ENCODE measurements at regions not wholly inside any gene's neighbourhood (a gene's known extent, or its start where the extent isn't known, plus 50 kb on each side); places are given as distances from the start of the nearest gene placed in this dataset.

DNA sequence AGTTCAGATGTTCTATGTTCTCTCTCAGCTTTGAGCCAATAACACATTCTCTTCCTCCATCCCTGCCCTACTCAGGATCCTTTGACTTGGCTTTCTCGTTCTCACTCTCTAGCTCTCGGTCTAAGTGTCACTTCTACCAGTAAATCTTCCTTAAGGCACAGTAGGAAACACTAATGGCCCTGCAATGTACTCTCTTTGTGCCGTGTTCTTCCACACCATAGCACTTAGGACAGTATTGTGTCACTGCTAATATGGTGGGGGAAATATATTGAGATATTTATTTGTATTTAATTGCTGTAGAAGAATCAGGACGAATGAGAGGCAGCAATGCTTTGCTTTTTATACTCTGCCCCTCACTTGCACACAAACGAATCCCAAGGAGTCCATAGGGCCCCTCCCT is 493.1 kb downstream of the SHISA9 start:
- no peak for DNase-seq

DNA sequence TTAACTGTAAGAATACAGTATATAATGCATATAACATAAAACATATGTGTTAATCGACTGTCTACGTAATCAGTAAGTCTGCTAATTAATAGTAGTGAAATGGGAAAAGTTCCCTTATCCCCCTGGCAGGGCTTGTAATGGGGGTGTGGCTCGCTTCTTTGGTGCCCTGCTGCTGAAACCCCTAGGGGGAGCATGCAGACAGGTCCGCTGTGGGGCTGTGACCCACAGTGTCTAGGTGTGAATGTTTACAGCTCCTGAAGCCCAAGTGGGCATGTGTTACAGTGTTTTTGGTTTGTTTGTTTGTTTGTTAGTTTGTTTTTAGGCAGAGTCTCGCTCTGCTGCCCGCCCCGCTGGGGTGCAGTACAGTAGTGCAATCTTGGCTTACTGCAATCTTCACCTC is 495.7 kb downstream of the SHISA9 start:
- peak in 1 of 2 experiments; percentile 2 for DNase-seq

DNA sequence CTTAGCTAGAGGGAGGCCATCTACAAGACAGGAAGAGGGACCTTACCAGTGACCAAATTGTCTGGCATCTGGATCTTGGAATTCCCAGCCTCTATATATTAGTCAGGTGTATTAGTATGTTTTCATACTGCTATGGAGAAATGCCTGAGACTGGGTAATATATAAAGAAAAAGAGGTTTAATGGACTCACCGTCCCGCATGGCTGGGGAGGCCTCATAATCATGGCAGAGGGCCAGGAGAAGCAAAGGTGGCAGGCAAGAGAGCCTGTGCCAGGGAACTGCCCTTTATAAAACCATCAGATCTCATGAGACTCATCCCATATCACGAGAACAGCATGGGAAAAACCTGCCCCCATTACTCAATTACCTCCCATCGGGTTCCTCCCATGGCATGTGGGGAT is 500.2 kb downstream of the SHISA9 start:
- no peak for DNase-seq

DNA sequence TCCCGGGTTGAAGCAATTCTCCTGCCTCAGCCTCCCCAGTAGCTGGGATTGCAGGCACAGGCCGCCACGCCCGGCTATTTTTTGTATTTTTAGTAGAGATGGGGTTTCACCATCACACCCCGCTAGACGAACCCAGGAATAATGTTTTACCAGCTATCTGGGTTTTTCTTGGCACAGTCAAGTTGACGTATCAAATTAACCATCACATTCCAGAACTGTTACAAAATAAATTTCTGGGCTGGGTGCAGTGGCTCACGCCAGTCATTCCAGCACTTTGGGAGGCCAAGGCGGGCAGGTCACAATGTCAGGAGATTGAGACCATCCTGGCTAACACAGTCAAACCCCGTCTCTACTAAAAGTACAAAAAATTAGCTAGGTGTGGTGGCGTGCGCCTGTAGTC is 501.2 kb downstream of the SHISA9 start:
- no peak for DNase-seq

DNA sequence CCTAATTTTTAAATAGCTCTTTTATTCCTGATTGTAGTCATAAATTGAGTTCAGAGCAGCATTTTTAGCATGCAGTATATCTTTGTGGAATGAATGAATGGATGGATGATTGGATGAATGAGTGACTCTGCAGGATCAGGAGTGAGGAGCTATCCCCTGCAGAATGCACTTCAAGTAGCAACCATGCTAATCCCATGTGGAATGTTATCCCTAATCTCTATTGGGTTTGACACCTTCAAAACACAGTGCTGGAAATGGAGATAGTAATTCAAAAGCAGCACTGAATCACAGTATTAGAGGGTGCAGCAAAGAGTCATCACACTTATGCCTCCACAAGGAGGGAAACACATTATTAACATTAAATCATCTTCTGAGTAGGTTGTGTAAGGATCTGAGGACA is 501.9 kb downstream of the SHISA9 start:
- DNase-seq, result no peak

DNA sequence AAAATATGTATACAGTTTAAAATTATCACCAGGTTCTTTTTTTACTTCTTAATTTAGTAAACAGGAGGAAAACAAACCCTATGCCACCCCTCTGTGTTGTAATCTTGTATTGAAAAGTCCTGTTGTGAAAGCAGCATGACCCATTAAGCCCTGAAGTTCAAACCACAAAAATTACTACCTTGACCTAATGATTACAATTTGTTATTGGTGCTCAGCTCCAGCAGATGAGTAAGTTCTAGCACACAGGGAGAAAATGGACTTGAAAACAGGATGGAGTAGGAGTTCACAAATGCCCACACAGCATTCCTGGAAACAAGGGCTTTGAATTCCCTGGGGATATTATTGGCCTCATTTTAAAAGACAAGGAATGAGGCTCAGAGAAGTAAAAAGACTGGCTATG is 505.8 kb upstream of the ERCC4 start:
- no peak for DNase-seq

DNA sequence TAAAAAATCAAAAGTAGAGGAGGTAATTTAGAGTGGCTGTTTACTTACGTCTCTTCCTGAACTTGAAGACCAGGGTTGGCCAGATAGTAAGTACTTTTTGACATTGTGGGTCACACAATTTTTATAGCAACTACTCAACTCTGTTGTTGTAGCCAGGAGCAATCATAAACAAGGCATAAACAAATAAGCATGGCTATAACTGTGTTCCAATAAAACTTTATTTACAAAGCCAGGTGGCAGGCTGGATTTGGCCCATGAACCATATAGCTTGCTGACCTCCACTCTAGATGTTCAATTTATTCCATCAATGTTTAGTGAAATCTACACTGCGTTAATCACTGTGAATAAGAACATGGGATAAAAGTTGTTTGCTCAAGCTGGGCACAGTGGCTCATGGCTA is 500.4 kb upstream of the ERCC4 start:
- DNase-seq, result no peak

DNA sequence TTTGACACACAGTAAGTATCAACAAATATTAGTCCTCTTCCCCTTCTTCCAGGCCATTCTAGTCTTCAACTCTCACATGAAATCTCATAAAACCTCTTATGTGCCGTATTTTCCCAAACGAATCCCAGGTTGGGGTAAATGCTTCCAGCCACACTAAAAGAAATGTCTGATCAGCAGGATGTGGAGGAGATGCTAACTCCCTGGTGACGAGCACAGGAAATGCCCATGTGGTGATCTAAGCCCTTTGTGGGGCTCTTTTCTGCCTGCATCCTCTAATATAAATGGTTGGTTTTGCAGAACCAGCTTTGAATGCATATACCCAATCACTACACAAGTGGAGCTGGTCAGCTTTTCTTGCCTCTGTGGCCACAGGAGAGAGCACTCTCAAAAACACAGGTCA is 498.2 kb upstream of the ERCC4 start:
- DNase-seq, result no peak

DNA sequence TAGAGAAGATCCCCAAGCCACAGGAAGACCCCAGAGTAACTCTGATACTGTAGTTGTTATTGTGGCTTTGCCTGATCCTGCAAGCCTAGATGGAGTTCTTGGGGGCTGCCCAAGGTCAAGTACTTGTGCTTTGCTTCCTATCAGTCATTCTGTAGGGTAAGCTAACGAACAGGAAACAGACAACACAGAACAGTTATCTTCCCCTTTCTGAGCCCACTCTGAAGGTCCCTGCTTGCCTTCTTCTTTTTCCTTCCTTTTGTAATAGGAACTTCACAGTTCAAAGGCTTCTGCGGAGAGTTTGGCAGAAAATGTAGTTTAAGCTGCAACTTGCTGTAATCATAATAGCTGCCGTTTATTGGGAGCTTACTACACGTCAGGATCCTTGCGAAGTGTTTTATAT is 494.1 kb upstream of the ERCC4 start:
- DNase-seq, result no peak

DNA sequence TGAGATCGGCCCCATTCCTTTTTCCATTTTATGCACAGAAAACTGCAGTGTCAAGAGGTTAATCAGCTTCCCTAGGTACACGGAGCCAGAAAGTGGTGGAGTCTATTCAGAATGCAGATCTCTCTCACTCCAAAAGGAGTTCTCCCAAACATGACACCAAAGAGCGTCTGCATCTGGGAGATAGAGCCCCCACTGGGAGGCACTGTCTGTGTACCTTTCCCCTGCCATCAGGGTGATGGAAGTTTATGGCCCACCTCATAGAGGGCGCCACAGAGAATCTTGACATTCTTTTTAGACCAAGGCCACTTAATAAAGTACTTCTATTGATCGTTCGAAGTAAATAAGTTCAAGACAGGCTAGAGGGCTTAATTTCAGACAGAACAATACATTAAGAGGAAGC is 493.7 kb upstream of the ERCC4 start:
- peak; percentile 5 to 47 for DNase-seq

DNA sequence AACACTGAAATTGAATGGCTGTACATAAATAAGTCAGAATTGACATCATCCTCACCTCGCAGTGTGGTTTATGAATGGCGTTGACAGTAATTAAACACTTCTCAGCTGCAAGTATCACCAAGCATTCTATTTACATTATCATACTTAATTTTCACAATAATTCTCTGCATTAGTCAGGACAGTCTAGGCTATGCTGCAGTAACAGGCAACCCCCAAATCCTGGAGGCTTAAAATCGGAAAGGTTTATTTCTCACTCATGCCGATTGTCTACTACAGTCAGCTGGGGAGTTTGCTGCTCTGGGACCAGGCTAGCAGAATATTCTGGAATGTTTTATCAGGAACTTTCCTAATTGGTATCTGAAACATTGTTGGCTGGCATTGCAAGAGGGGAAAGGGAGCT is 493.2 kb upstream of the ERCC4 start:
- DNase-seq, result no peak

DNA sequence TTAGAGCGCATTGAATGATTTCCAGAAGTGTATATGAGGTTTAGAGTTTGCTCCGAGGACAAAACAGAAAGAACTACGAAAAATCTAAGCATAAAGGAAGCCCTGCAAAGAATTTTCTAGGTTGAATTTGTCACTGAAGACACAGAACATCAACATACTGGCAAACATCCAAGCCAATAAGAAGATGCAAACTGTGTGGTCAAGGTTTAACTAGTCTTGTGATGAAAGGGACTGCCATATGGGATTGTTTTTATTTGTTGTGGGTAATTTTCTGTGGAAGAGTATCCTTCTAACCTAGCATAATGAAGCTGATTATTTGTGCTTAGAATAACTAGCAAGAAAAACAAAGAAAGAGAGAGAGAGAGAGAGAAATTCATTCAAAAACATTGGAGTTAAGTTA is 492.0 kb upstream of the ERCC4 start:
- DNase-seq, result no peak

DNA sequence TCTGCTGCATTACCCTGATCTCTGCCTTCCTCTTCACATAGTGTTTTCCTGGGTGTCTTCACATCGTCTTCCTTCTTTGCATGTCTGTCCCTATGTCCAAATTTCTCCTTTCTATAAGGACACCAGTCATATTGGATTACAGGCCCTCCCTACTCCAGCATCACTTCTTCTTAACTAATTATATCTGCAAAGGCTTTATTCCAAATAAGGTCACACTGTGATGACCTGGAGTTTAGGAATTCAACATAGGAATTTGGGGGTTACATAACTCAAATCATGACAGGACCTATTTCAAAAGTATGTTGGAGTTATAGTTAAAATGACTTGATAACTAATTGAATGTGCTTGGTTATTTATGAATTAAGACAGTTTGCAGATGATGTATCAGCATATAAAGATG is 490.5 kb upstream of the ERCC4 start:
- no peak for DNase-seq

DNA sequence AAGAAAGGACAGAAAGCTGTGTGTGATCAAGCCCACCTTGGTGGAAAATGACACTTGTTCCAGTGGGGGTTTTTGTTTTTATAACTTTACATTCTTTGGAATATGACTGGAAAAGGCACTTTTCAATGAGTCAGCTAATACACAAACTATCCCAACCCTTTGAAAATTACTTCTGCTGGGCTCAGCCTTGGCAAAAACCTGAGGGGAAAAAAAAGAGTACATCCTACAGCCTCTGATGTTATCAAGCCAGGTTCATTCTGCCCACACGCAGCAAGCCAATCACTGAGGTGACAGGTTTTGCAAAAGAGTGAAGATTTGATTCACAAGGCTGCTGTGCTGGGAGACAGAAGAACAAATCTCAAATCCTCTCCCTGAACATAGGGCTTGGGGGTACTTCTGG is 484.5 kb upstream of the ERCC4 start:
- no peak for DNase-seq

DNA sequence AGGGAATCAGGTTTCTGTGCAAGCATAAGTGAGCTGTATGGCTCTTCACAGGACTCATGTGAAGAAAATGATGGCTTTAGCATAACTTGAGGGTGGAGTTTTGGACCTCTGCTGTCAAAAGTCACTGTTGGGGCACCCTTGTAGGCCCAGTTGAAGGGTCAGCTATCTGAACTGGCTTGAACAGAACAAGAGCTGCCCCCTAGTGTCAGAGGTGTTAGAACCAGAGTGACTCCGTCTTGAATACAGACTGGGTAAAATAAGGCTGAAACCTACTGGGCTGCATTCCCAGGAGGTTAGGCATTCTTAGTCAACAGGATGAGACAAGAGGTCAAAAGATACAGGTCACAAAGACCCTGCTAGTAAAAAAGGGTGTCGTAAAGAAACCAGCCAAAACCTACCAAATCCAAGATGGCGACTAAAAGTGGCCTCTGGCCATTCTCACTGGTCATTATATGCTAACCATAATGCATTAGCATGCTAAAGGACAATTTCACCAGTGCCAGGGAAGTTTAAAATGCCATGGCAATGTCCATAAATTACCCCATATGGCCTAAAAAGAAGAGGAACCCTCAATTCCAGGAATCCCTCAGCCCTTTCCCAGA is 484.0 kb upstream of the ERCC4 start:
- DNase-seq, result peak in 1 of 2 experiments; percentile 8

DNA sequence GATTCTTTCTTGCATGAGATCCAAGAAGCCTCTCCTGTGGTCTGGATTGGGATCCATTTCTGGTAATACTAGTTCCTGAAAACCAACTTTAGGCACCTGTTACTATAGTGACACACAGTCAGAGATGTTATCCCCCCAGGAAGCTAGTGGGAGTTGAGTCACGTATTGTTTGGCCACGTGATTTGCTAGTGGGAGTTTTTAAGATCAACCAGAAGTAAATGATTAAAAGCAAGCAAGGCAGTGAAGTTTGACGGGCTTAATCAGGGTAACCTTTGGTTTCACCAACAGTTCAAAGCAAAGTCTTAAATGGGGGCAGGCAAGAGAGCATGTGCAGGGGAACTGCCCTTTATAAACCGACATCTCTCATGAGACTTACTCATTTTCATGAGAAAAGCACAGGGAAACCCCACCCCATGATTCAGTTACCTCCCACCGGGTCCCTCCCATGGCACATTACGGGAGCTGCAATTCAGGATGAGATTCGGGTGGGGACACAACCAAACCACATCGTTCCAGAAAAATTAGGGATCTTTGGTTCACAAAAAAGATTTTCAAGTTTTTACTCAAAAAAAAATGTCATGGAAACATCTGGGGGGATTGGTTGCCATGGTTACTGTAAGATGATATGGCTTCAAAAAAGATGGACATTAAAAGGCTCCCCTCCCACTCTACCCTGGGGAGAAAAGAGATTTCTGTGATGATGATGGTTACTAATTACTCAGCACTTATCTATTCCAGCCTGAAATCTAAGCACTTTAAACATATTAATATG is 483.1 kb upstream of the ERCC4 start:
- DNase-seq, result no peak

DNA sequence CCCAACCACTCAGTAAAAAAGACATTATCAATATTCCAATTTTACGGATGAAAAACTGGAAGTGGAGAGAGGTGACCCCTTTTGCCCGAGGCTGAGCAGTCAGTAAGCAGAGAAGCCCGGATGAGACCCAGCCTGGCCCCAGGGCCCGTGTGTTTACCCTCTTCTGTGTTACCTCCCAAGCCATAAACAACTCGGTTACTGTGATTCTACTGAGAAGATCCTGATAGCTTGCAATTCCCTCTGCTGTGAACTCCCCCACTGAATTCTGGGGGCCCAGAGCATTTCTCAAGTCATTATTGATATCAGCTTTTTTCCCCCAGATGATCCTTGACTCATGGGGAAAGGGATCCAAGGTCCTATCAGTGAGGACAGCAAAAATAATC is 482.6 kb upstream of the ERCC4 start:
- no peak for DNase-seq

DNA sequence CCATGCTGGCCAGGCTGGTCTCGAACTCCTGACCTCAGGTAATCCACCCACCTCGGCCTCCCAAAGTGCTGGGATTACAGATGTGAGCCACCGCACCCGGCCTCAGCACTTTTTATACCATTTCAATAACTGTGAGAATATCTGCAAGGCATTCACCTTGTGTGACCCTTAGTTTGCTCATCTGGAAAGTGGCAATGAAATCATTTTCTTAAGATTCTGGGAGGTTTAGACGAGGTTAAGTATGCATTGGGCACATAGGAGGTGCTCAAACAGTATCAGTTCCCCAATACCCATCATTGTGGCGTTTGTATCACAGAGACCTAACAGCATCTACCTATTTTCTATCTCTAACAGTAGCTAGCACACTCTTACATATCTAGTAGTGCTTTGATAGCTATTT is 481.9 kb upstream of the ERCC4 start:
- DNase-seq, result no peak

DNA sequence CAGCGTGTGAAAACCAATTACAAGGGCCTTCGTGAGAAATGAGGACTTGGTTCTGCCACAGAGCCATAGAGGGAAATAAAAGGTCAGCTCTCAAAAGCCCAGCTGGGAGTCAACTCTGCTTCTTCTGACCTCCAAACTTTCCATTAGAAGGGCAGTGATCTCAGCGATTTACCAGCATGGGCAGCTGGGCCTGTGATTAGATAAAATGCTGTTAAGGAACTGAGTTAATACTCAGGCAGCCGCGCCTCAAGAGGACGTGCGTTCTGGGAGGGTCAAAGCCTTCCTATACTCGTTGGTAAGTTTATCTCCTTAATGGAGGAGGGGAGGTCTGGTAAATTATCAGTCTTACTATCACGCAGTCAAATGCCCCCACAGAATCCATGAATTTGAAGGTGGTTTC is 480.2 kb upstream of the ERCC4 start:
- DNase-seq, result no peak

DNA sequence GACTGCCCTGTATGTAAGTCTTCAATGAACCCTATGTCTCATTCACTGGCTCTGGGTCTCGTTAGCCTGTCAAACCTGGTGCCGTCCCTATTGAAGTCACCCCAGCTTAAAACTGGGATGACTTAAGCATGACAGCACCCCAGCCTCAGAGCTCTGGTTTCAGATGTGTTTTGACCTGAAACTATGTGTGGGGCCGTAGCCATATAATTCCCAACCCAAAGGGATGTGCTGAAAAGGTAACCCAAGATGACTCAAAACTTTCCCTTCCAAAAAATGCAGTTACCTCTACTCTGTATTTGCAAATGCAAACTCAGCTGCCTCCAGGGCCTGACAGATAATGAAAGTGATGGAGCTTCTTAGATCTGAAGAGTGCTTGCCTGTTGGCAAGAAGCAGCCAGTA is 478.3 kb upstream of the ERCC4 start:
- DNase-seq, result no peak

DNA sequence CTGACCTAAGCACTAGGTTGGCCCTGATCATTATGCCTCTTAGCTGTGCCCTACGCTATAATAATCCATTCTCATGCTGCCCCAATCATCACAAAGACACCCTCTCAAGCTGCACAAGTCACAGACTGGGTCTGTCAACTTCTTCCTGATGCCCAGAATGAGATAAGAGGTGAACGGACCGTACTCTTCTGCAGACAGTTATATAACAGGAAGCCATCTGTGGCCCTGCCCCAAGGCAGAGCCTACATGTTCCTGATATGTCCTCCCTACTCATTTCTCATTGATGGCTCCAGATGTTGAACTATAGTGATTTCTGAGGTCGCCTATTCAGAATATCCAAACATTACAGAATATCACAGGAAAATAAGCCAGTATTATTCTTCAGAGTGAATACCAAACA is 471.6 kb upstream of the ERCC4 start:
- no peak for DNase-seq

DNA sequence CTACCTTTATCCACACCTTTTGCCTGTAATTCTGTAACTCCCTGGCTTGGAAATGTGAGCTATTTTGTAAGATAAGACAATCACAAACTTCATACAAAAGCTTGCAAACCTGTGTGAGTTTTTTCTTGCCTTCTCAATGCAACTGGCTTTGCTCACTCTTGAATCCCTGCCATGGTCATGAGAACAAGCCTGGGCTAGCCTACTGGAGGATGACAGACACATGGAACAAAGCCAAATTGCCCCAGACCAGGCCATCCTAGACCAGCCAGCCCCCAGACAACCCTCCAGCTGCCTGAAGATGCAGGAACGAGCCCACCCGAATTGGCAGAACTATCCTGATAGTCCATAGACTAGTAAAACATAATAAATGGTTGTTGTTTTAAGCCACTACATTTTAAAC is 466.6 kb upstream of the ERCC4 start:
- no peak for DNase-seq

DNA sequence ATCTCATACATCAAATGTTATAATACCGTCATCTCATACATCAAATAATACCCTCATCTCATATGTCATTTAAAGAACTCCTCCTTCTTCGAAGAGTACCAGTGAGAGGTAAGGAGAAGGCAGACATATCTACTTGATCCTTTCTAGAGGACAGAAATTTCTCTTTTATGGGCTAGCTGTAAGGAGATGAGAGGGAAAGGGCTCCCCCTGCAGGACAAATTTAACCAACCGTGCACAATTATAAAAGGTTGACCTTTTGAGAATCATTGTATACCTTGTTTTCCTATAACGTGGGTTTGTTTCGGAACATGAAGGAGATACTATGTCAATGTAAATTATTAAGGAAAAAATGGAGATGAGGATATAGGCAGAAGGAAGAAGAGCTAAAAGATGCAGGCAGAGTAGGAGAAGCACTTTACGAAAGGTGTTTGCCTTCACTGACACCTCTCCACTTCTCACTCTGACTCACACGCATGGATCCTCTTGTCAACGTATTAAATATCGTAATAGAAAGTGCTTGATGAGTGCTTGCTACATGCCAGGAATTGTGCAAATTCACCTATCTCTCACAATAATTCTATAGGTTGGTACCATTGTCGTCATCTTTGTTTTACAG is 465.9 kb upstream of the ERCC4 start:
- DNase-seq, result peak in 1 of 2 experiments; percentile 51

DNA sequence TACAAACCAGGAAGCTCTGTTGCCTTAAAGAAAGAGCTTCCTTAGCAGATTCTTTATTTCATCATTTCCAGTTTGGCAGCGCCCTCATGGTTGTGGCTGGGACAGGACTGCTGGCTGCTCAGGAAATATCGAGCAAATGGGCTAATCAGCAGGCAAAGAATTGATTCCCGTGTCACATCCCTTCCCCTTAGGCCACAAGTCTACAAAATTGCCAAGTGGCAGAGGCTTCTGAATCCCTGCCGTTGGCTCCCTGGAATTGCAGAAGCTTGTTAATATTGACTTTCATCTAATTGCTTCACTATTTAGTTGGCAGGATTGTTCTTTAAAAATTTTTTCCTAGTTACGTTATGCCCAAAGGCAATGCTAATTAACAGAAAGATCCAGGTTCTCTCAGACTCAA is 456.3 kb upstream of the ERCC4 start:
- no peak for DNase-seq

DNA sequence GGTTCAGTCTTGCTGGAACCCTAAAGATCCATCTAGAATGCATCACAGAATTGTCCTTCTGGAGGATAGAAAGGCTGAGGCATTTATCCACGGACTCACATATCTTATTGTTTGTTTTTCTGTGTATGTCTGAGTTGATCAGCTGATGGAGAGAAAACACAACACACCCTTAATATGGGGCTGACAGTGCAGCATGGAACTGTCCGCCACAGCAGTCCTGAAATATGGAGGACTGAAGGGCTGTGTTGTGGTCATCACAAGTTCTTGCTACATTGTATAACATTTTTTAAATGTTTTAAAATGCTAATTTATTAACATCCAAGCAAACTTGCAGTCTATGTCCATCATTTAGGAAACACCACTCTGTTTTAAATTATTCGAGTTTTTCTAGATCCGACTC is 448.9 kb upstream of the ERCC4 start:
- DNase-seq, result no peak

Measured in NCI-H526 (cell line).